Muscle of arm (tissue), 1 donor: ENCODE measurements at regions not wholly inside any gene's neighbourhood (a gene's known extent, or its start where the extent isn't known, plus 50 kb on each side); places are given as distances from the start of the nearest gene placed in this dataset.

Experiments
- DNase-seq: peaks from one replicate; pipeline ENCODE4 v3.0.0-alpha.2; 2013

DNA sequence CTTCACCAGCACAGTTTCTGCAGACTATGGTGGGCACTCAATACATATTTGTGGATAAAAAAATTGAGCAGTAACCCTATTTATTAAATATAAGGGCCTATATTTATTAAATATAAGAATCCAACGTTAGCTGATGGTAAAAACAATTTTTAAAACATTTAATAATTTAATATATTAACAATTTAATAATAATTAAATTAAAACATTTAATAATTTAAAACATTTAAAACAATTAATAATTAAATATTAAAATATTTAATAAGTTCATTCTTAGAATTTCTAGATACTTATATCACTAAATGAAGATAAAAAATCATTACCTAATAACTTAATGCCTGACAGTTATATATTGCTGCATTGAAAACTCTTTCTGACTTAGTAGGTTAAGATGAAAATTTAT is 880.2 kb upstream of the EPHA6 start:
- DNase-seq: no peak

- DNase-seq: no peak
These were observed 875.1 kb upstream of the EPHA6 start for GRCh38 chr3:95939235-95939809.

- DNase-seq: no peak
These were observed 848.6 kb upstream of the EPHA6 start for GRCh38 chr3:95965704-95966336.

GRCh38 chr3:95971573-95971972 is 842.8 kb upstream of the EPHA6 start:
- no peak for DNase-seq

DNA sequence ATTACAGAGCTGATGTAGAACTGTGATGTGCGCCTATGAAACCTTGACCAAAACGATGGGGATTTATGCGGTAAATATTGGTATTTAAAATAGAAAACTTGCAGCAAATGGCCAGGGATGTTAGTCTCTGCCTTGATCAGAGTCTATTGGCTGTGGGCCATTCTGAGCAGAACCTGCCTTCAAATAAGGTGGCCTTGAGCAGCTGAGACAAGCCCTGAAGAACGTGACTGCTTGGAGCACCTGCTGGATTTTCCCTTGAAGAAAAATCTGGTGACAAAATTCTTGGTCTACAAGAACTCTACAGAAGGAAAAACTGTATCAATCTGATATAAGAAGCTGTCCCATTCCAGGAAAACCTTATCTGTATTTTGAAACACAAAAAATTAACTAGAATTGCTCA is 820.1 kb upstream of the EPHA6 start:
- no peak for DNase-seq

DNA sequence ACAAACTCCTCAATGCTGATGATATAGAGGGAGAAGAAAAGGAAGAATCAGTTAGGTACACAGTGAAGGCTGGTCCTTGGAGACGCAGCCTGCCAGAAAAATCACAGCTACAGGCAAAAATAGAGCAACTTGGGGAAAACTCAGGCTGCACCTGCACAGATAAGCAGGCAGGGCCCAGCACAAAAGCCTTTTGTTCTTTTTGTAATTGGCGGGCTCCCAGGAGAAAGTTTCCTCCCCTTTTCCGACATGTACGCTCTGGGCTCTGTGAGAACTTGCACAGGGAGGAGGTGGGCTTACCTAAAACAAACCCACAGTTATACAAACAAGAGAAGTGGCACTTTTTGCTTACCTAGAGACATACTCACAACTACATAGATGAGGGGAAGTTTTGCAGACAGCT is 813.4 kb upstream of the EPHA6 start:
- DNase-seq: no peak

DNA sequence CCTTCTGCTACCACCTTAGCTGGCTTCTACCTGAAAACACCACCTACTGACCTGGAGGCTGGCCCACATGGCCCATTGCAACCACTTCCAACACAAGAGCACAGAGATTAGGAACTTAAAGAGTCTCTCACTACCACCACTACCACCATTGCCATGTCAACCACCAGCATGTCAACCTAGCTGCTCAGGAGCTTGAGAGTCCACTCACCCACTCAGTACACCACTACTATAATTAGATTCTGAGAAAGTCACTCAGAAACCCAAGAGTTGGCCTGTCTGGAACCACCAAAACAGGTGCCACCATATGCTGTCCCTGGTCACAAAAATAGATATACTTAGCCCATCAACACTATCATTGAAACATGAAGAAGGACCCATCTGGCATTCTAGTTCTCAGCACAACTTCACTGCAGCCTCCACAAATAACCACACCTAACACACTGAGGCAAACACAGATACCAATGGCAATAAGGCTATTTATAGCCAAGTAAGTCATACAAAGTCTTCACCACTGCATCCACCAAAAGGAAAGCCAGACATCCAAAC is 806.7 kb upstream of the EPHA6 start:
- no peak for DNase-seq

DNA sequence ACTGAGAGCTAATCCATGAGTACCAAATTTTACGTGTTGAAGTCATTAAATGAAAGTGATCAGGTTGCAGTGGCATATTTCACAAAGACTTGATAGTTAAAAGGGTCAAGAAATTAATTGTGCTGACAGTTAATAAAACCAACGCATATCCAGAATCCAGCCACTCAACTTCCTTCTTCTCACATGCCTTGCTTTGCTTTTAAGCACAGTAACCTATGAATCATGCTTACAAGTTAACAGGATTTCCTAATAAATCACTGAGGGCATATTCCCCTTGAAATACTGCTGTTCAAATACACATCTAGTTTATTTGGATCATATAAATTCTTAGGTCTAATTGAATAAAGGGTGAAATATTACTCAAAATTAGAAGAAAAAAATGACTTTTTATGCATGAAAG is 801.5 kb upstream of the EPHA6 start:
- no peak for DNase-seq

DNA sequence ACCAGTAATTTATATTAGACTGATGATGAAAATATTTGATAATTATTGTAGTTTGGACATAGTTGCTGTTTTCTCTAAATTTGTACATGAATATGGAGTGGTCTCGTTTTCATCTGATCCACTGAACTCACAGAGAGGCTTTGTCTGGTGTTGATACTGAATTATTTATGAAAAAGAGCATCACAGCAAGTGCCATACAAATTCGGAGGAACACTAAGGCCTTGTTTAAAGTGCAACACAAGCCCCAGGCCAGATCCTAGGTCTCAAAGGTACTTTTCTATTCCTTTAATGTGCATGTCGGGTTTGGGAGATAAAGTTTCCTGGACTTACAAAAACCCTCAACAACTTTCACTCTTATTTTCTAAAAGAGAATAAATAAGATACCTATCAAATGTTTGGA is 796.8 kb upstream of the EPHA6 start:
- DNase-seq: no peak

- no peak for DNase-seq
These were observed 791.7 kb upstream of the EPHA6 start for GRCh38 chr3:96022676-96023075.

GRCh38 chr3:96027718-96028117 is 786.7 kb upstream of the EPHA6 start:
- no peak for DNase-seq

DNA sequence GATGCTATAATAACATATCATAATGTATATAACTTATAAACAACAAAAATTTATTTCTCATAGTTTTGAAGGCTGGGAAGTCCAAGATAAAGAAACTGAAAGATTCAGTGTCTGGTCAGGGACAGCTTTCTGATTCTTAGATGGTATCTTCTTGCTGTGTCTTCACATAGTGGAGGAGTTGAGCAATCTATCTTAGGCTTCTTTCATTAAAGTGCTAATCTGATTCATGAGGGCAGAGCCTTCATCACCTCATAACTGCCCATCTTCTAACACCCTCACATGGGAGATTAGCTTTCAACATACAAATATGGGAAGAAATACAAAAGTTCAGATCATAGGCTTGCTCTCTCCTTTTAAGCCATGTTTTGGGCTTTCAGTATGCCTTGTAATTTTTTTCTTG is 774.8 kb upstream of the EPHA6 start:
- DNase-seq: no peak

- DNase-seq: no peak
These were observed 755.1 kb upstream of the EPHA6 start for GRCh38 chr3:96059301-96059700.

DNA sequence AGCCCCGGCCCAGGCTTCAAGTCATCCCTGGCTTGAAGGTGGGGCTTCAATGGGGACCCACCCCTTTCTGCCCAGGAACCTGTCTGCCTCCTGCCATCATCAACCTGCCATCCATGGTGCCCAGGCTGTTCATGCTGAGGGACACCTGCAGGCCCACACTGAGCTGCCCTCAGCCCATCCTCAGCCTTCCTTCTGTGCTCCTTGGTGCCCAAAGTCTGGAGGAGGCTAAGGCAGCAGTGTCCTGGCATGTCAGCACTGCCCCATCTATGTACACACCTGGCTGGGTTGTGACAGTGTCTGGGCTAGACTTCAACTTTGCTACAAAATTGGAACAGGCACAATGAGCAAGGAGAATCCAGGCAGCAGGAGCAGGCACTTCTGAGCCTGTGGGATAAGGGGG is 745.3 kb upstream of the EPHA6 start:
- no peak for DNase-seq

DNA sequence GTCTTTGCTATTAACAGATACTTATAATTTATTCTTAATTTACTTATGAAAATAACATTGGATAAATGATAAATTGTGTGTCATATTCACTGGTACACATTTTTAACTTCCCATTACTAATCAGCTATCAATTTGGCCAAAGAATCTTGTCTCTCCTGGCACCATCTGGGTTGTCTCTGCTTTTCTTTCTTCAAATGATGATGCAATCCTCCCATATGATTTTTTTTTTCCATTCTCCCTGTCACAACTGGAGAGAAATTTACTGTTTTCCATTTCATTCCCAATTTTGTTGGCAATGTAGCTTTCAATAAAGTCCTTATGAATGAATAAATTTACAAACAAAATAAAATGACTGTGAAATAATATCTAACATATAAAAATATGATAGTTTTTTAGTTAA is 743.7 kb upstream of the EPHA6 start:
- DNase-seq: peak; percentile 1

DNA sequence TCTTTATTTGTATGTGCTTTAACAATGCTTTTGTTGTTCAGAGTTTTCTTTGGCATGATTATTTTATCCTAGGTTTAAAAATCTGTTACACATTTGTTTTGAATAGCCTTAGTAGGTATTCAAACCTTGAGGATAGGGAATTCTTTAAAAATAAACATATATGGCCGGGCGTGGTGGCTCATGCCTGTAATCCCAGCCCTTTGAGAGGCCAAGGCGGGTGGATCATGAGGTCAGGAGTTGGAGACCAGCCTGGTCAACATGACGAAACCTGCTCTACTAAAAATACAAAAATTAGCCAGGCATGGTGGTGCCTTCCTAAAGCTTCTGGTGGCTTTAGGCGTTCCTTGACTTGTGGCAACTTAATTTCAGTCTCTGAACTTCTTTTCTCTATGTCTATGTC is 743.3 kb upstream of the EPHA6 start:
- DNase-seq: no peak

GRCh38 chr3:96072226-96072625 is 742.2 kb upstream of the EPHA6 start:
- no peak for DNase-seq

DNA sequence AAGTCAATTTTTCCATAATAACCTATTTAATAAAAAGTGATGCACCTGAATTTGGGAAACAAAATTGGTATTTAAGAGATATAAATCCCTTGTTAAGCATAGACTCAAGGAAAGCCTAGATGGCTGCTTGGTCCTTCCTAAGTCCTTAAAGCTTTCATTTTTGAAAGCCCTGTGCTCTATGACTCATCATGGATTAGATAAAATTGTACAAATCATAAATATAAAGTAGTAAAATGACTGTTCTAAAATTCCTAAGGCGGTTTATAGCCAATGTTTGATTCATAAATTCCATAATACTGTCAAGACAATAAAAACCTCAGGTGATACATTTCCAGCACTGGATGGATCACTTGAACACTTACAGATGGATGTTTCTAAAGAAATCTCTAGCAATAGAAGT is 730.8 kb upstream of the EPHA6 start:
- no peak for DNase-seq

DNA sequence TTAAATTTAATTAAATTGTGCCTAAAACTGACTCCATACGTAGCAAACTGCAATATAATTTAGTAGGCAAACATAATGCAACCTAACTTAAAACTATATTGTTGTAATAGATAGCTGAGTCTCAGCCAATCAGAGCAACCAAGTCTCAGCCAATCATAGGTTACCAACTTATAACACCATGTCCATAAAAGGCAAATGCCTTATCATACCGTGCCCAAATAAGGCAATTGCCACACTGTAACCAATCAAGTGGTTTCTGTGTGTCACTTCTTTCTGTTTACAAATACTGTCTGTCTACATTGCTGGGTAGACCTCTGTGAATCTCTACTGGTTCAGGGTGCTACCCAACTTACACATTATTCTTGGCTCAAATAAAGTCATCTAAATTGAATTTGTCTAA is 728.4 kb upstream of the EPHA6 start:
- DNase-seq: no peak

DNA sequence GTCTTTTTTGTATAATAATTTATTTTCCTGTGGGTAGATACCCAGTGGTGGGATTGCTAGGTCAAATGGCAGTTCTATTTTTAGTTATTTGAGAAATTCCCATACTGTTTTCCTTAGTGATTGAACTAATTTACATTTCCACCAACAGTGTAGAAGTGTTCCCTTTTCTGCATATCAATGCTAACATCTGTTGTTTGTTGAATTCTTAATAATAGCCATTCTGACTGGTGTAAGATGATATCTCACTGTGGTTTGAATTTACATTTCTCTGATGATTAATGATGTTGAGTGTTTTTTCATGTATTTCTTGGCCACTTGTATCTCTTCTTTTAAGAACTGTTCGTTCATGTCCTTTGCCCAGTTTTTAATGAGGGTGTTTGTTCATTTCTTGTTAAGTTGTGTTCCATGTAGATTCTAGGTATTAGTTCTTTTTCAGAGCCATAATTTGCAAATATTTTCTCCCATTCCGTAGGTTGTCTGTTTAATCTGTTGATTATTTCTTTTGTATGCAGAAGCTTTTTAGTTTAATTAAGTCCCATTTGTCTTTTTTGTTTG is 713.3 kb upstream of the EPHA6 start:
- DNase-seq: no peak

GRCh38 chr3:96106701-96107100 is 707.7 kb upstream of the EPHA6 start:
- no peak for DNase-seq
